ENCODE measurements at regions not wholly inside any gene's neighbourhood (a gene's known extent, or its start where the extent isn't known, plus 50 kb on each side); places are given as distances from the start of the nearest gene placed in this dataset.

- H3K36me3 ChIP-seq (ENCODE audit: control insufficient read depth, insufficient read depth, low read length) = no peaks in the 10 kb centered on the region
- H3K23ac ChIP-seq (ENCODE audit: low read depth, low read length) = no peak overlapping the region
- no peaks in the 10 kb centered on the region for H4K20me1 ChIP-seq (ENCODE audit: insufficient read depth, low read length)
- WGBS, 2 experiments (ENCODE audit: extremely low coverage in 2 of 2, insufficient read length in 1 of 2) = no CpG with 5 or more reads among the region's 3 CpGs
- no peak overlapping the region for H2AK5ac ChIP-seq (ENCODE audit: low read depth, low read length)
- no peaks in the 10 kb centered on the region for H3K4me1 ChIP-seq (ENCODE audit: control insufficient read depth, insufficient read depth, low read length)
- dilution Hi-C loops (cut with HindIII; ENCODE audit: low sequenced_read_pairs, unreplicated experiment) (no loop called here), in situ Hi-C loops (cut with MboI; ENCODE audit: low sequenced_read_pairs) (no loop called here), intact Hi-C loops (cut with micrococcal nuclease) (loop anchor here (10.0 kb wide), 1 partner anchor 272 kb away; no protein-coding TSS in a partner anchor)
- no peak overlapping the region for H3K18ac ChIP-seq (ENCODE audit: low read depth, low read length)
- H3K9ac ChIP-seq (ENCODE audit: low read depth, low read length) = no peak overlapping the region
- H2AFZ ChIP-seq (replicated peaks; ENCODE audit: low read length, poor library complexity) = no peak overlapping the region
- H3K79me1 ChIP-seq (ENCODE audit: low read depth in 1 of 2, low read length in 2 of 2) = no peaks in the 10 kb centered on the region
- CTCF ChIA-PET = interaction anchor here (0.7 to 0.9 kb wide), 2 partner anchors 10 to 117 kb away, joined by 3 read pairs; no protein-coding TSS in a partner anchor
- no peak overlapping the region for H2BK5ac ChIP-seq (ENCODE audit: low read depth, low read length, poor library complexity, severe bottlenecking)
- ATAC-seq (ENCODE audit: low read depth) (peak; percentile 72), DNase-seq (no peak)
- H4K8ac ChIP-seq (ENCODE audit: low read depth in 2 of 2, low read length in 2 of 2) = no peak overlapping the region
- H4K91ac ChIP-seq (ENCODE audit: insufficient read depth, low read depth, low read length) = no peak overlapping the region
- H2AK9ac ChIP-seq (replicated peaks; ENCODE audit: low read depth, low read length, poor library complexity) = no peak overlapping the region
- no peak overlapping the region for H3K27ac ChIP-seq (ENCODE audit: insufficient read depth, low read length)
- no TSS peak for BruUV-seq (replicated peaks)
- H2BK15ac ChIP-seq (ENCODE audit: low read depth, low read length) = no peak overlapping the region
- no peak overlapping the region for H3K56ac ChIP-seq (ENCODE audit: extremely low read depth, insufficient read depth, low read length)
- no peak overlapping the region for H3K4ac ChIP-seq (ENCODE audit: low read depth, low read length)
- H3K9me3 ChIP-seq (ENCODE audit: control insufficient read depth, insufficient read depth, low read length) = no peaks in the 10 kb centered on the region
- POLR2A ChIA-PET (ENCODE audit: unreplicated experiment) = no interaction called here
- H3K4me3 ChIP-seq (ENCODE audit: insufficient read depth, low read depth, low read length) = no peak overlapping the region
- H2BK120ac ChIP-seq (ENCODE audit: low read depth, low read length) = no peak overlapping the region
- no peak overlapping the region for H2BK20ac ChIP-seq (ENCODE audit: low read depth, low read length)
- no peak overlapping the region for H3K14ac ChIP-seq (replicated peaks; ENCODE audit: low read depth, low read length)
- H3K27me3 ChIP-seq (ENCODE audit: control insufficient read depth, insufficient read depth, low read length) = no peaks in the 10 kb centered on the region
- H3K4me2 ChIP-seq (ENCODE audit: low read depth, low read length) = peak overlapping the region; percentile 64; the same call in 1 of the 2 replicates
- H4K5ac ChIP-seq (ENCODE audit: low read depth, low read length) = no peak overlapping the region
- TF ChIP-seq USF2 (IDR thresholded peaks at IDR 0.05; ENCODE audit: low read depth, low read length) (no peak), MXI1 (IDR thresholded peaks at IDR 0.05; ENCODE audit: borderline replicate concordance, low read depth, low read length) (no peak), FOS (IDR thresholded peaks at IDR 0.05; ENCODE audit: low read depth, low read length) (no peak), MAZ (IDR thresholded peaks at IDR 0.05; ENCODE audit: borderline replicate concordance, low read depth, low read length) (no peak), POLR2A (IDR thresholded peaks at IDR 0.05; ENCODE audit: low read depth, low read length) (no peak), CTCF (conservative IDR thresholded peaks at IDR 0.05; ENCODE audit: low read depth, low read length) (no peak), SMC3 (IDR thresholded peaks at IDR 0.05; ENCODE audit: low read depth, low read length) (no peak), NFE2L2 (IDR thresholded peaks at IDR 0.05; ENCODE audit: low read depth, low read length) (no peak), RFX5 (IDR thresholded peaks at IDR 0.05; ENCODE audit: low read depth, low read length) (no peak), ELK1 (IDR thresholded peaks at IDR 0.05; ENCODE audit: borderline replicate concordance, low read depth, low read length) (no peak)
- no peaks in the 10 kb centered on the region for H3K9me1 ChIP-seq (ENCODE audit: insufficient read depth, low read length)
Observed at GRCh38 chr4:107392380-107392779, 327.7 kb downstream of the PAPSS1 start.
